ENCODE measurements at regions not wholly inside any gene's neighbourhood (a gene's known extent, or its start where the extent isn't known, plus 50 kb on each side); places are given as distances from the start of the nearest gene placed in this dataset.

- POLR2A ChIA-PET, result no interaction called here
- no peak overlapping the region for H2AFZ ChIP-seq (ENCODE audit: low read length)
- H4K20me1 ChIP-seq (ENCODE audit: insufficient read depth, low read length), result no peaks in the 10 kb centered on the region
- intact Hi-C loops (cut with micrococcal nuclease; ENCODE audit: unreplicated experiment) (no loop called here), in situ Hi-C loops (cut with HindIII; ENCODE audit: extremely low pct_ligation_motif_present, low pct_unique_long_range_greater_than_20kb) (no loop called here)
- DNase-seq (ENCODE audit: low spot score), result no peak
- no peak overlapping the region for H3K27ac ChIP-seq (ENCODE audit: extremely low read length, insufficient read depth, low read length)
- TF ChIP-seq TFAP4 (IDR thresholded peaks at IDR 0.05; ENCODE audit: borderline replicate concordance, low read depth), result no peak
- no peak for TF ChIP-seq ZMYM3 (CRISPR knock-in tag; IDR thresholded peaks at IDR 0.05)
- TF ChIP-seq ZBTB43 (CRISPR knock-in tag; conservative IDR thresholded peaks at IDR 0.05), result no peak
- TF ChIP-seq ZNF724P (CRISPR knock-in tag; IDR thresholded peaks at IDR 0.05; ENCODE audit: borderline replicate concordance), result no peak
- no peak for TF ChIP-seq HMGXB3 (CRISPR knock-in tag; IDR thresholded peaks at IDR 0.05; ENCODE audit: borderline replicate concordance)
- no peak for TF ChIP-seq SRSF4 (IDR thresholded peaks at IDR 0.05; ENCODE audit: low read depth, low read length, poor library complexity, severe bottlenecking)
- no peak for TF ChIP-seq ZNF124 (CRISPR knock-in tag; IDR thresholded peaks at IDR 0.05)
- TF ChIP-seq PCBP1 (IDR thresholded peaks at IDR 0.05; ENCODE audit: borderline replicate concordance, low read depth, low read length), result no peak
- TF ChIP-seq ZNF737 (CRISPR knock-in tag; IDR thresholded peaks at IDR 0.05; ENCODE audit: borderline replicate concordance), result no peak
- no peak for TF ChIP-seq E2F2 (CRISPR knock-in tag; IDR thresholded peaks at IDR 0.05; ENCODE audit: borderline replicate concordance)
- no peak for TF ChIP-seq ZNF3 (CRISPR knock-in tag; IDR thresholded peaks at IDR 0.05)
- WGBS (ENCODE audit: low lambda C conversion rate), result 67% methylated on average over 3 of the region's 3 CpGs
- CTCF ChIA-PET (ENCODE audit: low intra/inter-chr PET ratio, low total read pairs), result no interaction called here
- no TSS peak for BruUV-seq (replicated peaks)
- no peaks in the 10 kb centered on the region for H3K36me3 ChIP-seq (replicated peaks in 1 of 2; ENCODE audit: control insufficient read depth in 1 of 2, insufficient read depth in 2 of 2, low read length in 2 of 2)
- ATAC-seq, result no peak
- no peaks in the 10 kb centered on the region for H3K9me3 ChIP-seq (ENCODE audit: low read length)
- H3K4me3 ChIP-seq (replicated peaks in 1 of 3; ENCODE audit: insufficient read depth in 1 of 3, low read depth in 2 of 3, low read length in 3 of 3), result no peak overlapping the region
- no peaks in the 10 kb centered on the region for H3K4me1 ChIP-seq (ENCODE audit: insufficient read depth, low read length)
- no peaks in the 10 kb centered on the region for H3K79me2 ChIP-seq (ENCODE audit: insufficient read depth, low read length)
- H3K9ac ChIP-seq (ENCODE audit: insufficient read depth, low read depth, low read length), result no peak overlapping the region
- no peak for FAIRE-seq
- H3K27me3 ChIP-seq (ENCODE audit: control insufficient read depth in 1 of 2, insufficient read depth in 2 of 2, low read length in 2 of 2), result no peaks in the 10 kb centered on the region
- no peak overlapping the region for H3K4me2 ChIP-seq (ENCODE audit: low read depth, low read length)
Observed at GRCh38 chr5:124873713-124874112, 127.3 kb upstream of the ZNF608 start.

Data from HepG2 (cell line).